SK-N-SH treated with all-trans-retinoic acid at 6 μM for 48 hours (cell line): ENCODE measurements at regions not wholly inside any gene's neighbourhood (a gene's known extent, or its start where the extent isn't known, plus 50 kb on each side); places are given as distances from the start of the nearest gene placed in this dataset.

Source experiments
- ATAC-seq: fragments of 200-7000 bp; cut with Tn5 transposase; 3 replicates; pipeline ENCODE4 v1.9.1; 2020; ENCODE audit warnings: mild to moderate bottlenecking, moderate library complexity
- ARNTL ChIP-seq: fragments of 450-650 bp; formaldehyde crosslinking; IDR thresholded peaks from 2 replicates; pipeline ENCODE4 v1.5.0; 2020; ENCODE audit warnings: low read depth, mild to moderate bottlenecking, moderate library complexity, borderline replicate concordance
- BACH2 ChIP-seq: fragments of 250-450 bp; sonication (Bioruptor Pico); IDR thresholded peaks from 2 replicates; pipeline ENCODE4 v1.9.0; 2021; ENCODE audit warnings: mild to moderate bottlenecking, borderline replicate concordance
- CSDC2 ChIP-seq: fragments of 250-450 bp; sonication (Bioruptor Pico); IDR thresholded peaks from 2 replicates; pipeline ENCODE4 v1.5.0; 2020; ENCODE audit warnings: mild to moderate bottlenecking, moderate library complexity
- ESRRG ChIP-seq: fragments of 250-450 bp; sonication (Bioruptor Pico); IDR thresholded peaks from 2 replicates; pipeline ENCODE4 v1.6.1; 2021; ENCODE audit warnings: mild to moderate bottlenecking
- ISL1 ChIP-seq: fragments of 250-450 bp; sonication (Bioruptor Pico); IDR thresholded peaks from 2 replicates; pipeline ENCODE4 v2.1.2; 2022; ENCODE audit warnings: mild to moderate bottlenecking, moderate library complexity
- OSR1 ChIP-seq: fragments of 250-450 bp; sonication (Bioruptor Pico); IDR thresholded peaks from 2 replicates; pipeline ENCODE4 v1.8.0; 2022; ENCODE audit warnings: moderate library complexity, mild to moderate bottlenecking, inconsistent platforms
- PPARA ChIP-seq: fragments of 250-450 bp; sonication (Bioruptor Pico); IDR thresholded peaks from 2 replicates; pipeline ENCODE4 v1.5.0; 2020; ENCODE audit warnings: mild to moderate bottlenecking, borderline replicate concordance
- RARB ChIP-seq: fragments of 250-450 bp; sonication (Bioruptor Pico); IDR thresholded peaks from 2 replicates; pipeline ENCODE4 v1.8.0; 2021; ENCODE audit warnings: mild to moderate bottlenecking, moderate library complexity
- SNAI2 ChIP-seq: fragments of 250-450 bp; sonication (Bioruptor Pico); IDR thresholded peaks from 2 replicates; pipeline ENCODE4 v1.5.0; 2020; ENCODE audit warnings: mild to moderate bottlenecking, moderate library complexity
- TCF4 ChIP-seq: fragments of 250-450 bp; sonication (Bioruptor Pico); IDR thresholded peaks from 2 replicates; pipeline ENCODE4 v1.8.0; 2021; ENCODE audit warnings: mild to moderate bottlenecking, moderate library complexity, borderline replicate concordance
- TOX ChIP-seq: fragments of 250-450 bp; sonication (Bioruptor Pico); IDR thresholded peaks from 2 replicates; pipeline ENCODE4 v1.8.0; 2021; ENCODE audit warnings: mild to moderate bottlenecking, moderate library complexity, borderline replicate concordance
- ZC3H10 ChIP-seq: fragments of 250-450 bp; sonication (Bioruptor Pico); IDR thresholded peaks from 2 replicates; pipeline ENCODE4 v1.5.1; 2021; ENCODE audit warnings: mild to moderate bottlenecking, moderate library complexity
- ZFP3 ChIP-seq: fragments of 250-450 bp; sonication (Bioruptor Pico); IDR thresholded peaks from 2 replicates; pipeline ENCODE4 v1.5.0; 2020; ENCODE audit warnings: mild to moderate bottlenecking, moderate library complexity
- ZFP30 ChIP-seq: fragments of 450-650 bp; formaldehyde crosslinking; IDR thresholded peaks from 2 replicates; pipeline ENCODE4 v1.5.0; 2022; ENCODE audit warnings: mild to moderate bottlenecking, moderate library complexity
- ZNF565 ChIP-seq: fragments of 450-650 bp; formaldehyde crosslinking; conservative IDR thresholded peaks from 2 replicates; pipeline ENCODE4 v1.5.0; 2020; ENCODE audit warnings: low read depth, mild to moderate bottlenecking, moderate library complexity
- ZNF70 ChIP-seq: fragments of 450-650 bp; formaldehyde crosslinking; IDR thresholded peaks from 2 replicates; pipeline ENCODE4 v1.5.0; 2020; ENCODE audit warnings: mild to moderate bottlenecking, moderate library complexity
- ZNF8 ChIP-seq: fragments of 450-650 bp; formaldehyde crosslinking; IDR thresholded peaks from 2 replicates; pipeline ENCODE4 v1.5.0; 2020; ENCODE audit warnings: mild to moderate bottlenecking, moderate library complexity
- TF ChIP-seq, protein P1 (sequence below): fragments of 250-450 bp; sonication (Bioruptor Pico); IDR thresholded peaks from 2 replicates; pipeline ENCODE4 v1.5.1; 2021; ENCODE audit warnings: mild to moderate bottlenecking, moderate library complexity
- TF ChIP-seq, protein P2 (sequence below): fragments of 250-450 bp; sonication (Bioruptor Pico); IDR thresholded peaks from 2 replicates; pipeline ENCODE4 v1.5.0; 2020; ENCODE audit warnings: mild to moderate bottlenecking, moderate library complexity
- TF ChIP-seq, protein P3 (sequence below): fragments of 250-450 bp; sonication (Bioruptor Pico); IDR thresholded peaks from 2 replicates; pipeline ENCODE4 v1.8.0; 2020; ENCODE audit warnings: mild to moderate bottlenecking, moderate library complexity, borderline replicate concordance
- TF ChIP-seq, protein P4 (sequence below): fragments of 250-450 bp; sonication (Bioruptor Pico); IDR thresholded peaks from 2 replicates; pipeline ENCODE4 v1.5.1; 2020; ENCODE audit warnings: low read depth, mild to moderate bottlenecking, moderate library complexity
- TF ChIP-seq, protein P5 (sequence below): fragments of 250-450 bp; sonication (Bioruptor Pico); IDR thresholded peaks from 2 replicates; pipeline ENCODE4 v1.8.0; 2021; ENCODE audit warnings: low read depth, mild to moderate bottlenecking, moderate library complexity, borderline replicate concordance

DNA sequence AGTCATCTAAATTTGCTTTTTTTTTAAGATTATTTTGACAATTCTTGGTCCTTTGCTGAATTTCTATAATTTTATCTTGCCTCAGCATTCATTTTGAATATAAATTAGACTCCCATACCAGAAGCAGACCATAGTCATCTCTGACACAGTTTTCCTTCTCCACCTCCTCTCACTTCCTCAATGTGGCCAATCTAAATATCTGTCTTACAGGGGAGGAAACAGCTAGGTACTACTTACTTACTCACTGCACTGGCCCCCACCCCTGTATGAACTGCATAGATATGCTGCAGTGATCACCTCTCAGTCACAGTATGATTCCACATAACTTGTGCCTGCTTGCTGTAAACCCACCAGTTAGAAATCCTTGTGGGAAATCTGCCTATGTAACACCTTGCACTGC lies 665.6 kb downstream of the FGF9 start:
- TF ChIP-seq ZC3H10 (no peak), SNAI2 (CRISPR knock-in tag) (no peak), OSR1 (CRISPR knock-in tag) (no peak), RARB (no peak), ZFP30 (CRISPR knock-in tag) (no peak), ARNTL (CRISPR knock-in tag) (no peak), ZNF70 (no peak), ZNF8 (no peak), ESRRG (no peak), BACH2 (CRISPR knock-in tag) (no peak), TCF4 (no peak), PPARA (no peak), CSDC2 (CRISPR knock-in tag) (no peak), ISL1 (CRISPR knock-in tag) (no peak)
- TF ChIP-seq, protein P1, sequence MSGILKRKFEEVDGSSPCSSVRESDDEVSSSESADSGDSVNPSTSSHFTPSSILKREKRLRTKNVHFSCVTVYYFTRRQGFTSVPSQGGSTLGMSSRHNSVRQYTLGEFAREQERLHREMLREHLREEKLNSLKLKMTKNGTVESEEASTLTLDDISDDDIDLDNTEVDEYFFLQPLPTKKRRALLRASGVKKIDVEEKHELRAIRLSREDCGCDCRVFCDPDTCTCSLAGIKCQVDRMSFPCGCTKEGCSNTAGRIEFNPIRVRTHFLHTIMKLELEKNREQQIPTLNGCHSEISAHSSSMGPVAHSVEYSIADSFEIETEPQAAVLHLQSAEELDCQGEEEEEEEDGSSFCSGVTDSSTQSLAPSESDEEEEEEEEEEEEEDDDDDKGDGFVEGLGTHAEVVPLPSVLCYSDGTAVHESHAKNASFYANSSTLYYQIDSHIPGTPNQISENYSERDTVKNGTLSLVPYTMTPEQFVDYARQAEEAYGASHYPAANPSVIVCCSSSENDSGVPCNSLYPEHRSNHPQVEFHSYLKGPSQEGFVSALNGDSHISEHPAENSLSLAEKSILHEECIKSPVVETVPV (CRISPR knock-in tag) = no peak
- TF ChIP-seq, protein P2, sequence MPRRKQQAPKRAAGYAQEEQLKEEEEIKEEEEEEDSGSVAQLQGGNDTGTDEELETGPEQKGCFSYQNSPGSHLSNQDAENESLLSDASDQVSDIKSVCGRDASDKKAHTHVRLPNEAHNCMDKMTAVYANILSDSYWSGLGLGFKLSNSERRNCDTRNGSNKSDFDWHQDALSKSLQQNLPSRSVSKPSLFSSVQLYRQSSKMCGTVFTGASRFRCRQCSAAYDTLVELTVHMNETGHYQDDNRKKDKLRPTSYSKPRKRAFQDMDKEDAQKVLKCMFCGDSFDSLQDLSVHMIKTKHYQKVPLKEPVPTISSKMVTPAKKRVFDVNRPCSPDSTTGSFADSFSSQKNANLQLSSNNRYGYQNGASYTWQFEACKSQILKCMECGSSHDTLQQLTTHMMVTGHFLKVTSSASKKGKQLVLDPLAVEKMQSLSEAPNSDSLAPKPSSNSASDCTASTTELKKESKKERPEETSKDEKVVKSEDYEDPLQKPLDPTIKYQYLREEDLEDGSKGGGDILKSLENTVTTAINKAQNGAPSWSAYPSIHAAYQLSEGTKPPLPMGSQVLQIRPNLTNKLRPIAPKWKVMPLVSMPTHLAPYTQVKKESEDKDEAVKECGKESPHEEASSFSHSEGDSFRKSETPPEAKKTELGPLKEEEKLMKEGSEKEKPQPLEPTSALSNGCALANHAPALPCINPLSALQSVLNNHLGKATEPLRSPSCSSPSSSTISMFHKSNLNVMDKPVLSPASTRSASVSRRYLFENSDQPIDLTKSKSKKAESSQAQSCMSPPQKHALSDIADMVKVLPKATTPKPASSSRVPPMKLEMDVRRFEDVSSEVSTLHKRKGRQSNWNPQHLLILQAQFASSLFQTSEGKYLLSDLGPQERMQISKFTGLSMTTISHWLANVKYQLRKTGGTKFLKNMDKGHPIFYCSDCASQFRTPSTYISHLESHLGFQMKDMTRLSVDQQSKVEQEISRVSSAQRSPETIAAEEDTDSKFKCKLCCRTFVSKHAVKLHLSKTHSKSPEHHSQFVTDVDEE (CRISPR knock-in tag) = no peak
- TF ChIP-seq, protein P3, sequence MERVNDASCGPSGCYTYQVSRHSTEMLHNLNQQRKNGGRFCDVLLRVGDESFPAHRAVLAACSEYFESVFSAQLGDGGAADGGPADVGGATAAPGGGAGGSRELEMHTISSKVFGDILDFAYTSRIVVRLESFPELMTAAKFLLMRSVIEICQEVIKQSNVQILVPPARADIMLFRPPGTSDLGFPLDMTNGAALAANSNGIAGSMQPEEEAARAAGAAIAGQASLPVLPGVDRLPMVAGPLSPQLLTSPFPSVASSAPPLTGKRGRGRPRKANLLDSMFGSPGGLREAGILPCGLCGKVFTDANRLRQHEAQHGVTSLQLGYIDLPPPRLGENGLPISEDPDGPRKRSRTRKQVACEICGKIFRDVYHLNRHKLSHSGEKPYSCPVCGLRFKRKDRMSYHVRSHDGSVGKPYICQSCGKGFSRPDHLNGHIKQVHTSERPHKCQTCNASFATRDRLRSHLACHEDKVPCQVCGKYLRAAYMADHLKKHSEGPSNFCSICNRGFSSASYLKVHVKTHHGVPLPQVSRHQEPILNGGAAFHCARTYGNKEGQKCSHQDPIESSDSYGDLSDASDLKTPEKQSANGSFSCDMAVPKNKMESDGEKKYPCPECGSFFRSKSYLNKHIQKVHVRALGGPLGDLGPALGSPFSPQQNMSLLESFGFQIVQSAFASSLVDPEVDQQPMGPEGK = no peak
- TF ChIP-seq, protein P4, sequence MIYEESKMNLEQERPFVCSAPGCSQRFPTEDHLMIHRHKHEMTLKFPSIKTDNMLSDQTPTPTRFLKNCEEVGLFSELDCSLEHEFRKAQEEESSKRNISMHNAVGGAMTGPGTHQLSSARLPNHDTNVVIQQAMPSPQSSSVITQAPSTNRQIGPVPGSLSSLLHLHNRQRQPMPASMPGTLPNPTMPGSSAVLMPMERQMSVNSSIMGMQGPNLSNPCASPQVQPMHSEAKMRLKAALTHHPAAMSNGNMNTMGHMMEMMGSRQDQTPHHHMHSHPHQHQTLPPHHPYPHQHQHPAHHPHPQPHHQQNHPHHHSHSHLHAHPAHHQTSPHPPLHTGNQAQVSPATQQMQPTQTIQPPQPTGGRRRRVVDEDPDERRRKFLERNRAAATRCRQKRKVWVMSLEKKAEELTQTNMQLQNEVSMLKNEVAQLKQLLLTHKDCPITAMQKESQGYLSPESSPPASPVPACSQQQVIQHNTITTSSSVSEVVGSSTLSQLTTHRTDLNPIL = no peak
- TF ChIP-seq, all 23 proteins: peak for 0
- no peak for ATAC-seq

DNA sequence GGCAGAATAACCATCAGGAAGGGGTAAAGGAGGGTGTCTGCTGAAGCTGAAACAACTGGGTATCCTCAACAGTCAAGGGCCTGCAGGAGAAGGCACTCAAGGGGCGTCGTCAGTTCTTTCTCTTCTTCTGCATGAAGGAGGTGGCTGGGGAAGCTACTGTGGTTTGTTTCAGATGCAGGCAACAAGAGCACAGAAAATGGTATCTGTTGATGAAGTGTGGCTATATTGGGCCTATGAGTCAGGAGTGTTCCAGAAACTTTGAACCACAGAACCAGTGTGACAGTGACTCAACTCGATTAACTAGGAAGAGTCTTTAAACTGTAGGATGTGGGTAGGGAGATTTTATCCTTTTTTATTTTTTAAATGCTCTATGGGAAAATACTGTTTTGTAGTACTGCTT lies 686.3 kb downstream of the FGF9 start:
- no peak for ATAC-seq
- TF ChIP-seq BACH2 (CRISPR knock-in tag) (no peak), ZNF8 (no peak), SNAI2 (CRISPR knock-in tag) (no peak), RARB (no peak), TOX (CRISPR knock-in tag) (no peak), OSR1 (CRISPR knock-in tag) (no peak), ZNF565 (no peak), ZC3H10 (no peak), ZFP3 (no peak), ARNTL (CRISPR knock-in tag) (no peak), CSDC2 (CRISPR knock-in tag) (no peak), ZFP30 (CRISPR knock-in tag) (no peak)
- TF ChIP-seq, protein P3 = no peak
- TF ChIP-seq, protein P5, sequence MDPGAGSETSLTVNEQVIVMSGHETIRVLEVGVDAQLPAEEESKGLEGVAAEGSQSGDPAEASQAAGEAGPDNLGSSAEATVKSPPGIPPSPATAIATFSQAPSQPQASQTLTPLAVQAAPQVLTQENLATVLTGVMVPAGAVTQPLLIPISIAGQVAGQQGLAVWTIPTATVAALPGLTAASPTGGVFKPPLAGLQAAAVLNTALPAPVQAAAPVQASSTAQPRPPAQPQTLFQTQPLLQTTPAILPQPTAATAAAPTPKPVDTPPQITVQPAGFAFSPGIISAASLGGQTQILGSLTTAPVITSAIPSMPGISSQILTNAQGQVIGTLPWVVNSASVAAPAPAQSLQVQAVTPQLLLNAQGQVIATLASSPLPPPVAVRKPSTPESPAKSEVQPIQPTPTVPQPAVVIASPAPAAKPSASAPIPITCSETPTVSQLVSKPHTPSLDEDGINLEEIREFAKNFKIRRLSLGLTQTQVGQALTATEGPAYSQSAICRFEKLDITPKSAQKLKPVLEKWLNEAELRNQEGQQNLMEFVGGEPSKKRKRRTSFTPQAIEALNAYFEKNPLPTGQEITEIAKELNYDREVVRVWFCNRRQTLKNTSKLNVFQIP (CRISPR knock-in tag) = no peak
- TF ChIP-seq, protein P2 (CRISPR knock-in tag) = no peak
- TF ChIP-seq, all 23 proteins: peak for 0
